ENCODE measurements at regions not wholly inside any gene's neighbourhood (a gene's known extent, or its start where the extent isn't known, plus 50 kb on each side); places are given as distances from the start of the nearest gene placed in this dataset.
"Not testable (repeated sequence)": the region's sequence is repeated elsewhere in the genome, so short reads cannot be mapped to it uniquely, and the experiment has no call there.

DNA sequence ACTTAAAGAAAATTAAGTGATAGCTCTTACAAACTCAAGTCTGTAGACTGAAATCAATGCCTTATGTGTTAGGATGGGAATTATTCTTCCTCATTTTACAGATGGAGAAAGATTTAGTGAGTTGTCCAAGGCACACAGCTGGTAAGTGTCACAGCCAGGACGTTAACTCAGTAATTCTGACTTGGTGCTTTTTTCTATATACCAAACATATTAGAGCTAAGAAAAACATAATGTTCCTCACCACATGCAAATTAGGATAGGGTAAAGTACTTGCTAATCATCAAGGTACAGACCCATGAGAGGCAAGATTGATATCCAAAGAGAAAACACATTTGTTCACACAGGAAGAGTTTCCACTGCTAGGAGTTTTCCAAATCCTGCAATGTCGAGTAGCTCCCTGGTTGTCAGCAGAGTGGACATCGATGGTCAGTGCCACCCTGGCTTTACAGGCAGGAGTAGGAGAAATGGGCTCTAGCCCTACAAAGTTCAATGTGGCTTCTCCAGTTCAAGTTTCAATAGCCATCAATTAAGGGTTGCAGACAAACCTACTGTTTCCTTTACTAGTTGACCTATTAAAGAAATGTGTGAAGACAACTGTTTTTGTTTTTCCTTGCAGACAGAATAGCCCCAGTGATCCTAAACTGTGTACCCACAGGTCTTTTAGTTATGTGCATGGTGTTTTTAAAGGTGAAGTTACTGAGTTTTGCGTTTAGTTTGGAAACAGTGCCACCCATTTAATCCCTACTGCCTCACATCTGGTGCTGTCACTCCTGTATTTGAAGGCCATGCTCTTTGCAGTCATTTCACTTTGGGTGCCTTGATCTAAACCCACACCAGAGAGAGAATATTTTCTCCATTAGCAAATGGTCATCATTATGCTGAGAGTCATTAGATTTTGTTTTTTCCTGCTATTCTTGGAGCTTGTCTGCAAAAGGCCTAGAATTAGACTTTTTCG, 460.8 kb upstream of the SMARCA2 start:
- no peak for DNase-seq (ENCODE audit: low read depth in 2 of 2)

DNA sequence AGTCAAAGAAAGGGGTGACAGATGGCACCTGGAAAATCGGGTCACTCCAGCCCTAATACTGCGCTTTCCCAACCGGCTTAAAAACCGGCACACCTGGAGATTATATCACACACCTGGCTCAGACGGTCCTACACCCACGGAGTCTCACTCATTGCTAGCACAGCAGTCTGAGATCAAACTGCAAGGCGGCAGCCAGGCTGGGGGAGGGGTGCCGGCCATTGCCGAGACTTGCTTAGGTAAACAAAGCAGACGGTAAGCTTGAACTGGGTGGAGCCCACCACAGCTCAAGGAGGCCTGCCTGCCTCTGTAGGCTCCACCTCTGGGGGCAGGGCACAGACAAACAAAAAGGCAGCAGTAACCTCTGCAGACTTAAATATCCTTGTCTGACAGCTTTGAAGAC, 456.5 kb upstream of the SMARCA2 start:
- not testable (repeated sequence) for DNase-seq (ENCODE audit: low read depth in 2 of 2)

DNA sequence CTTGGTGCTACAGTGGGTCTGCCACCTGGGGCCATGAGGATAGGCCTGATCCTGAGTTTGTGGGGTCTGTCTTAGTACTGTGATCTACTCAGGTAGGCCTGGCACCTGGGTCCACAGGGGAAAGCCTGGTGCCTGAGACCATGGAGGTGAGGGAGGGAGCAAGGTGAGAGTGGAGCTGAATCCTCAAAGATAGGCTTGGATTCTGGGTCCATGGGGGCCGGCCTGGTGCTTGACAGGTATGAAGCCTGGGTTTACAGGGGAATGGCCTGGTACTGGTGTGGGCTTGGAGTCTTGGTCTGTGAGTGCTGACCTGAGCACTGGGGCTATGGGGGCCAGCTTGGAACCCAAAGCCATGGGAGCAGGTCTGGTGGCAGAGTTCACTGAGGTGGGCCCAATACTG, 439.2 kb upstream of the SMARCA2 start:
- no peak for DNase-seq (ENCODE audit: low read depth in 2 of 2)

GRCh38 chr9:1580215-1580614, 434.9 kb upstream of the SMARCA2 start:
- no peak for DNase-seq (ENCODE audit: low read depth in 2 of 2)

- DNase-seq (ENCODE audit: low read depth in 2 of 2), result no peak
Observed at GRCh38 chr9:1581926-1582325, 433.2 kb upstream of the SMARCA2 start.

GRCh38 chr9:1591310-1591709, 423.8 kb upstream of the SMARCA2 start:
- no peak for DNase-seq (ENCODE audit: low read depth in 2 of 2)

DNA sequence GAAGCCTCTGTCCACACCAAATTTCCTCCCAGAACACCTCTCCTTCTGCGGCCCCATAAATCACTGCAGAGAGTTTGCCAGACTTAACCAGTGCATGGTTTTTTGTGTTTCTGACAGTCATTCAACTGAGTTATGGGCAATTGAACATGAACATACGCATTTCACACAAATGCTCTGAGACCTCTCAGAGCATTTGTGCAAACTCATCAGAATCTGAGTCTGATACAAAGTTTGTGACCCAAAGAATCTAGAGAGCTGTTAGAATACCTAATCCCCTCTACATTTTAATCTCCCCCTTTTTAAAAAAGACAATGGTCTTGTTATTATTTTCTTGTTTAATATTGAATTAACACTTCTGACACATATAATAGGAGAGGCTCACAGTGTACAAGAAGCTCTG, 416.9 kb upstream of the SMARCA2 start:
- DNase-seq (ENCODE audit: low read depth in 2 of 2), result no peak

GRCh38 chr9:1599961-1600360, 415.2 kb upstream of the SMARCA2 start:
- no peak for DNase-seq (ENCODE audit: low read depth in 2 of 2)

- DNase-seq (ENCODE audit: low read depth in 2 of 2), result no peak
Observed at GRCh38 chr9:1604942-1605560, 410.1 kb upstream of the SMARCA2 start.

DNA sequence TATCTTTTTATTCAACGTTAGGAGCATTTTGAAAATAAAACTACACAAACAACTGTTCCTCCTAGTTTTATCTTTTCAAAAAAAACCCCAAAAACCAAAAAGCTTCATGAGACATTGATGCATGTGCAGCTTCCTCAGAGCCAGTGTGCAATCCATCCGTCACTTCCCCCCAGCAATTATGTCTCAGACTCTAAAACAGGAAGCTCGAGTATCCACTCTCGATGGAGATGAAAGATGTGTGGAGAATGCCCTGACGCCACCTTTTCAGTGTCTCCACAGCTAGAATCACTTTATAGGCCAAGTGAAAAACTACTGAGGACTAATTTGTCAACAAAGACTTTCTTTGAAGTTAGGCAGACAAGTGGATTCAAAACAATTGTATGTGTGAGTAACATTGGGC, 408.9 kb upstream of the SMARCA2 start:
- no peak for DNase-seq (ENCODE audit: low read depth in 2 of 2)

DNA sequence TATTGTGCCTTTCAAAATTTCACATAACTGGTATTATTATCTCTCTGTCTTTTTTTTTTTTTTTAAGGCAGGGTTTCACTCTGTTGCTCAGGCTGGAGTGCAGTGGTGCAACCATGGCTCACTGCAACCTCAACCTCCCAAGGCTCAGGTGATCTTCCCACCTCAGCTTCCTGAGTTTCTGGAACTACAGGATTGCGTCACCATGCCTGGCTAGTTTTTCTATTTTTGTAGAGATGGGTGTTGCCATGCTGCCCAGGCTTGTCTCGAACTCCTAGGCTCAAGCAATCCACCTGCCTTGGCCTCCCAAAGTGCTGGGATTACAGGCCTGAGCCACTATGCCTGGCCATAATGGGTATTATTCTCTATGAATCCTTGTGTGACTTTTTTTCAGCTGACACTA, 402.3 kb upstream of the SMARCA2 start:
- no peak for DNase-seq (ENCODE audit: low read depth in 2 of 2)

GRCh38 chr9:1617419-1617818, 397.7 kb upstream of the SMARCA2 start:
- DNase-seq (ENCODE audit: low read depth in 2 of 2), result no peak

- DNase-seq (ENCODE audit: low read depth in 2 of 2), result no peak
Observed at GRCh38 chr9:1619915-1620710, 395.0 kb upstream of the SMARCA2 start.

GRCh38 chr9:1637401-1637800, 377.7 kb upstream of the SMARCA2 start:
- DNase-seq (ENCODE audit: low read depth in 2 of 2), result no peak

DNA sequence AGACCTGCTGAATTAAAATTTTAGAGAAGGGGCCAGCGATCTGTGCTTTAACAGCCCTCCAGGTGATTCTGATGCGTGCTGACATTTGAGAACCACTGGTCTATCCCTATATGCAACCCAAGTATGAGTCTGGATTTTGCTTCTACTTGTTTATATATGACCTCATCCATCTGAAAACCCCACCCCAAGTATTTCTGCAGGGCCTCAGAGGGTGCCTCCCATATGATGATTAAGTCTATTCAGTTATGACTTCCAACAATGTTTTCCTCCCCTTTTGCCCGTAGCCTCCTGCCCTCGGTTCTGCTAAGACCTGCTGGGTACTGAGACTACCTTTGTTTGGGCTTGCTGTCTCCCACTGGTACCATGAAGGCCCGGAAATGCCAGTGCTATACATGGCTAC, 376.0 kb upstream of the SMARCA2 start:
- no peak for DNase-seq (ENCODE audit: low read depth in 2 of 2)

DNA sequence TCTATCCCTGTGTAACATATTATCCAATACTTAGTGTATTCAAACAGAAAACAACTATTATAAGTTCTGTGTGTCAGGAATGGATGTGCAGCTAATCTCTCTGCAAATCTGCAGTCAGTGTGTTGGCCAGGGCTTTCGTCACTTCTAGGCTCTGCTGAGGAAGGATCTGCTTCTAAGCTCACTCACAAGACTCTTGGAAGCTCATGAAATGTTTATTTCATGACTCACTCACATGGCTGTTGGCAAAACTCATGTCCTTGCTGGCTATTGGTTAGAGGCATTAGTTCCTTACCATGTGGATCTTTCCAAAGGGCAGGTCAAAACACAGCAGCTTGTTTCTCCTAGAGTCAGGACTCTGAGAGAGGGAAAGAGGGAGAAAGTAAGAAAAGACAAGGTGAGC, 367.4 kb upstream of the SMARCA2 start:
- no peak for DNase-seq (ENCODE audit: low read depth in 2 of 2)

DNA sequence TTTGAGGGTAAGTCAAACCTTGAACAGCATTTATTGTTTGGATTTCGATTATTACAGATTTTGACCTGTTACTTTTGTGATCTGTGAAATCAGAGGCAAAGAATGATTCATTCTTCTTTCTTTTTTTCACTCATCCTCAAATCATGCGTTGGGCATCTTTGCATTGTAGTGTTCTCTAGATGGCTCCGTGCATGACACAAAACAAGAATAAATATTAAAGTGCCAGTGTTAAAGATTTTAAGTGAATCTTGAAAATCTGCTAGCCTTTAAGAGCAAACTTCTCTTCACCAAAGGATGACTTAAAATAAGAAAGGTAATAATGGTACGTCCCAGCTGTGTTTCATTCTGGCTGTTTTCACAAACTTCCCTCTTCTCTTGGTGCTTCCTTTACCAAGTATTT, 361.9 kb upstream of the SMARCA2 start:
- no peak for DNase-seq (ENCODE audit: low read depth in 2 of 2)

DNA sequence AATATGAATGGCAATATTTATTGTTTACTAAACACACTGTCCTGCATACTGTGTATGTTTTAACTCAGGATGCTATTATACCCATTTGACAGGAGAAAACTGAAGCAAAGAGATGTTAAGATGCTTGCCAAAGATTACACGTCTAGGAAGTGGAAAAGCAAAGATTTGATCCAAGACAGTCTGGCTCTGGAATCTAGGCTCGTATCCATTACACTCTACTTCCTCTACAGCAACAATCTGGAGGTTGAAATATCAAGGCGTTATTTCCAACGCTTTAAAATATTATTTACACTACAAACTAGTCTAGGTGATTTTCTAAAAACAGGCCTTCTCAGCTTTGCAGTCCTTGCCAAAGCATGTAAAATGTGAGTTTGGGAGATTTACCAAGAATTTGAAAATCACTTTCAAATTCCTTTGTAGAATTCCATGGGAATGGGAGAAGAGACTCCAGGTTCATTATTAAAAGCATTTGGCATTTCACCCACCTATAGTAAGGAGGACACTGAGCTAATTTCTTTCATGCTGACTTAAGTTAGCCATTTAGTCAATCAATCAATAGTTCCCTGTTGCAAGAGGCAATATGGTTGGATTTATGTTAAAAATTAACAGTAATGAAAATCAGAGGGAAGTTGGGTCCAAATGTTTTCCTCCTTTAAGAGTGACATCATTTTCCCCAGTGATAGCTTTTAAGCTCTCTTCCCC, 356.3 kb upstream of the SMARCA2 start:
- DNase-seq (ENCODE audit: low read depth in 2 of 2), result no peak

GRCh38 chr9:1659363-1659690, 355.8 kb upstream of the SMARCA2 start:
- DNase-seq (ENCODE audit: low read depth in 2 of 2), result no peak

- no peak for DNase-seq (ENCODE audit: low read depth in 2 of 2)
Observed at GRCh38 chr9:1668441-1668840, 346.7 kb upstream of the SMARCA2 start.

DNA sequence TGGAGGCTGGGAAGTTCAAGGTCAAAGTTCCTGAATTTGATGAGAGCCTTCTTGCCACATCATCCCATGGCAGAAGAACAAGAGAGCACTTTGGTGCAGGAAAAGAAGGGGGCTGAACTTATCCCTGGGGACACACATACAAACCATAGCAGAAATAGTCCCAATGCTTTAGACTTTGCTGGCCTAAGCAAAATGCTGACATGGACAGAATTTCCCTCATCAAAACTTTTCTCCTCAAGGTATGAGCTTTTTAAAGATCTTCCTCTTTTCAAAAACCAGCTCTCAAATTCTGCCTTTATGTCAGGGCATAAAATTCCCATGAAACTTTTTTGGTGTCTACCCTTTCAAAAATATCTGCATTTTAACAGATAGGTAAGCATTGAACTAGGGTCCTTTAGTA, 341.8 kb upstream of the SMARCA2 start:
- no peak for DNase-seq (ENCODE audit: low read depth in 2 of 2)

DNA sequence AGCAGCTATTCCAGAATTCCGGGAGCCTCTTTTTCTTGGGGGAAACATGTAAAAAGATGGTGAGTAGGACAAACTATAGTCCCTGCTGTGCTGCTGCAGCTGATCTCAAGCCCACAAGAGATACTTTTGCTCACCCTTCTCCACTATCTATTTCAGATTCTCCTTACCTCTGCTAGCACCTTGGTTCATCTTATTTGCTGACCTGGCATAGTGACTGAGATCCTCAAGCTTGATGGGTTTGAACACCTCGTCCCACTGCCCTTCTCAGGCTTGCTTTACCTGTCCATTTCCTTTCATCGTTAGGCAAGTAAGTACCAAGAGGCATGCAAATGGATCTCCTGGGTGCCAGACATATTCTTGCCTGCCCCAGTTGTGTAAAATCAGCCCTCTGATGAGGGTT, 338.4 kb upstream of the SMARCA2 start:
- no peak for DNase-seq (ENCODE audit: low read depth in 2 of 2)
